SHP77 treated with DMSO at 0.1 percent for 48 hours (cell line): ENCODE measurements at regions not wholly inside any gene's neighbourhood (a gene's known extent, or its start where the extent isn't known, plus 50 kb on each side); places are given as distances from the start of the nearest gene placed in this dataset.

Experiments
- DNase-seq: peaks from one replicate; lab custom pipeline; 2025; lab: John Stamatoyannopoulos, UW

- no peak for DNase-seq
Measured at GRCh38 chr21:40901691-40902090, 54.7 kb upstream of the DSCAM start.

- DNase-seq = no peak
Measured at GRCh38 chr21:40902299-40902698, 55.3 kb upstream of the DSCAM start.

GRCh38 chr21:40902993-40903392 lies 56.0 kb upstream of the DSCAM start:
- DNase-seq = no peak

GRCh38 chr21:40905251-40905650 lies 58.3 kb upstream of the DSCAM start:
- no peak for DNase-seq

GRCh38 chr21:40912375-40912774 lies 65.4 kb upstream of the DSCAM start:
- DNase-seq = no peak

- no peak for DNase-seq
Measured at GRCh38 chr21:40915114-40915513, 68.2 kb upstream of the DSCAM start.

- no peak for DNase-seq
Measured at GRCh38 chr21:40923407-40923806, 76.4 kb upstream of the DSCAM start.

- DNase-seq = no peak
Measured at GRCh38 chr21:40923901-40924300, 76.9 kb upstream of the DSCAM start.

GRCh38 chr21:40924641-40925040 lies 77.7 kb upstream of the DSCAM start:
- no peak for DNase-seq

GRCh38 chr21:40926238-40926637 lies 79.3 kb upstream of the DSCAM start:
- no peak for DNase-seq

- no peak for DNase-seq
Measured at GRCh38 chr21:40929833-40930232, 82.9 kb upstream of the DSCAM start.

GRCh38 chr21:40931197-40931596 lies 84.2 kb upstream of the DSCAM start:
- DNase-seq = no peak

GRCh38 chr21:40936178-40936577 lies 89.2 kb upstream of the DSCAM start:
- DNase-seq = no peak

- DNase-seq = no peak
Measured at GRCh38 chr21:40936771-40937261, 89.9 kb upstream of the DSCAM start.

- no peak for DNase-seq
Measured at GRCh38 chr21:40938078-40938477, 91.1 kb upstream of the DSCAM start.

GRCh38 chr21:40938611-40939010 lies 91.7 kb upstream of the DSCAM start:
- no peak for DNase-seq

GRCh38 chr21:40947713-40948112 lies 100.8 kb upstream of the DSCAM start:
- no peak for DNase-seq

GRCh38 chr21:40950970-40951369 lies 104.0 kb upstream of the DSCAM start:
- DNase-seq = no peak

GRCh38 chr21:40952551-40953323 lies 105.8 kb upstream of the DSCAM start:
- no peak for DNase-seq

- no peak for DNase-seq
Measured at GRCh38 chr21:40964691-40965090, 117.7 kb upstream of the DSCAM start.

GRCh38 chr21:40967771-40968170 lies 120.8 kb upstream of the DSCAM start:
- DNase-seq = no peak

- no peak for DNase-seq
Measured at GRCh38 chr21:40972151-40972550, 125.2 kb upstream of the DSCAM start.

GRCh38 chr21:40976198-40977109 lies 129.5 kb upstream of the DSCAM start:
- DNase-seq = no peak
